B cell (primary cell): ENCODE measurements at regions not wholly inside any gene's neighbourhood (a gene's known extent, or its start where the extent isn't known, plus 50 kb on each side); places are given as distances from the start of the nearest gene placed in this dataset.

ENCODE experiments used
- EZH2 ChIP-seq: IDR thresholded peaks from 2 replicates; pipeline ENCODE4 v1.6.1; 2012; ENCODE audit warnings: borderline replicate concordance, low read depth, mild to moderate bottlenecking, moderate library complexity, low read length; ENCODE audit not compliant: insufficient read depth, poor library complexity, severe bottlenecking
- TF ChIP-seq, protein P1 (sequence below): fragments of 200-600 bp; IDR thresholded peaks from one replicate; pipeline ENCODE4 v1.8.0; 2022; ENCODE audit warnings: antibody characterized with exemption, mild to moderate bottlenecking

- TF ChIP-seq, protein P1, sequence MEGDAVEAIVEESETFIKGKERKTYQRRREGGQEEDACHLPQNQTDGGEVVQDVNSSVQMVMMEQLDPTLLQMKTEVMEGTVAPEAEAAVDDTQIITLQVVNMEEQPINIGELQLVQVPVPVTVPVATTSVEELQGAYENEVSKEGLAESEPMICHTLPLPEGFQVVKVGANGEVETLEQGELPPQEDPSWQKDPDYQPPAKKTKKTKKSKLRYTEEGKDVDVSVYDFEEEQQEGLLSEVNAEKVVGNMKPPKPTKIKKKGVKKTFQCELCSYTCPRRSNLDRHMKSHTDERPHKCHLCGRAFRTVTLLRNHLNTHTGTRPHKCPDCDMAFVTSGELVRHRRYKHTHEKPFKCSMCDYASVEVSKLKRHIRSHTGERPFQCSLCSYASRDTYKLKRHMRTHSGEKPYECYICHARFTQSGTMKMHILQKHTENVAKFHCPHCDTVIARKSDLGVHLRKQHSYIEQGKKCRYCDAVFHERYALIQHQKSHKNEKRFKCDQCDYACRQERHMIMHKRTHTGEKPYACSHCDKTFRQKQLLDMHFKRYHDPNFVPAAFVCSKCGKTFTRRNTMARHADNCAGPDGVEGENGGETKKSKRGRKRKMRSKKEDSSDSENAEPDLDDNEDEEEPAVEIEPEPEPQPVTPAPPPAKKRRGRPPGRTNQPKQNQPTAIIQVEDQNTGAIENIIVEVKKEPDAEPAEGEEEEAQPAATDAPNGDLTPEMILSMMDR, result no peak
- TF ChIP-seq EZH2, result no peak
Observed at GRCh38 chr3:73832426-73832825, 207.7 kb upstream of the PDZRN3 start.
